GM21619 (cell line): ENCODE measurements at regions not wholly inside any gene's neighbourhood (a gene's known extent, or its start where the extent isn't known, plus 50 kb on each side); places are given as distances from the start of the nearest gene placed in this dataset.

Experiments
- ATAC-seq: cut with Tn5 transposase; IDR thresholded peaks from one replicate; pipeline ENCODE4 v1.9.1; 2021; ENCODE audit not compliant: unreplicated experiment

DNA sequence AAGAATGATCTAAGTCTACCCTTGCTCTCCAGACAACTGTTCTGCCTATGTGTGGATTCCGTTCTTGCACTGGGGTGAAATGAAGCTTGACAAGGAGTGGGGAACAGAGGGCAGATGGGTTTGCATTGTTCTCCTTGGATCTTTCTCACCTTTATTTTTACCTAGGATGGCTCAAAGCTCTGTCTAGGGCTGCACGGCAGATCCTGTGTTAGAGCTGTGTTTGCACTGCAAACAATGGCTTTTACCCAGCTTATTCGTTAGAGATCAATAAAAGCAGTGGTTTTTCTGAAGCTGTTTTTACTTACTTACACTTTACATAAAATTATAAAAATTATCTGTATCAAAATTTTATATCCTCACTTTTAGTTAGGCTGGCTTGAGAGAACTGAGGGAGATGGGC, 105.1 kb downstream of the LRIG3 start:
- ATAC-seq, result no peak

DNA sequence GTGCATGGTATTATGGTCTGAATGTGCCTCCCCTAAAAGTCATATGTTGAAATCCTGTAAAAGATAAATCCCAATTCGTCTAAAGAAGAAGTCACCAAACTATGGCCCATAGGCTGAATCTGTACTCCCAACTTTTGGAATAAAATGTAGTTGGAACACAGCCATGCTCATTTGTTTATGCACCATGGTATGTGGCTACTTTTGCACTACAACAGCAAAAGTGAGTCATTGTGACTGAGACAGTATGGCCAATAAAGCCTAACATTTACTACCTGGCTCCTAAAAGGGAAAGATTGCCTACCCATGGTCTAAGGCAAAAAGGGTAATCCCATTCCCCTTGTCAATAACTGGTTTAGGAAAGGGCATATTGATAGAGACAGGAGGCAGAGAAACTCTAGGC, 101.8 kb downstream of the LRIG3 start:
- no peak for ATAC-seq

DNA sequence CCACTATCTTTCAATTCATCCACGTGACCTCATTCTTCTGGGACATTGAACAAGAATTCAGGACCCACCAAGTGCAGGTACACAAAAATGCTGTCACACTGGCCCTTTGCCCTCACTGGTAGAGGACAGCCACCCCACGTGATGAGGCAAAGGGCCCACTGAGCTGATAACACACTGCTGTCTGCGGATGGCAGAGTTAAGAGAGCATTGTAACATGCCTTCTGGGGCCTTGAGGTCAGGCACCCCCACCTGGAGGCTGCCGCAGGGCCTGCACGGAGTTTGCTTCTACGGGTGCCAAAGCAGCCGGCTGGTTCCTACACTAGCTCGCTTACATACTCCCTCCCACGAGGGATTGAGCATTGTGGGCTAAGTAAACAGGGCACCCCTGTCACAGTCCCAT, 101.0 kb downstream of the LRIG3 start:
- ATAC-seq, result no peak

DNA sequence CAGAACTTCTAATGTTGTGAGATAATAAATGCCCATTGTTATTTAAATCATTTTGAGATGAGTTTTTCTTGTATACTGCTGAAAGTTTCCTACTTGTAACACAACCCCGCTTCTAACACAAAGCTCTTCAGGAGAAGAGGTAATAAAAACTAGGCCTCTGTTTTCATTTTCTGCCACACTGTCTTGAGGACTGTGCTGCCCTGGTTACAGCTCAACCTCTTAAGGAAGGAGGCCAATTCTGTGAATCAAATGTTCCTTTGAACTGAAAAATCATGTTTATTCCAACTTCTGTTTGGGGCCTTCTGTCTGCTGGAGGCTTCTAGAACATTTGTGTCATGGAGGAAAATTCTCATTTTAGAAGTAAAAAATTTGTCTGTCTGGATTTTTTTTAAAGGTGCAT, 100.3 kb downstream of the LRIG3 start:
- ATAC-seq, result no peak
